ENCODE measurements at regions not wholly inside any gene's neighbourhood (a gene's known extent, or its start where the extent isn't known, plus 50 kb on each side); places are given as distances from the start of the nearest gene placed in this dataset.
"Not testable (repeated sequence)": the region's sequence is repeated elsewhere in the genome, so short reads cannot be mapped to it uniquely, and the experiment has no call there.

DNA sequence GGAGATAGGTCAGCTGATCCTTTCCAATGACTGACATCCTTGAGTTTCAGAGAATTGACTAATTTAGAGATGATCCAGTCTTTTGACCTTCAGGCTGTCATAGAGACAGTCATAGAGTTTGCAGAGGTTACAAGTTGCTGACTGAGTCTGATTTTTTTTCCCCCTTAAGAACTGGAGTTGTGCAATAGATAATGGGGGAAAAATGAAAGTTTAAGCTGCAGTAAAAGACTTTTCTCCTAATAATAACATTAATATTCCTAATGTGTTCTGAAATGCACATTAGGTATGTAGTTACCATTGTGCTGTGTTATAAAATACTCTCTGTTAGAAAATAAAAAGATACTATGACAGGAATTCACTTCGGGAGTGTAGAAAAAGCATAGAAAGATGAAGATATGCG lies 876.9 kb upstream of the RAG2 start:
- Histone ChIP-seq H3K4me3 (peak overlapping the region; percentile 4; the same call in 1 of the 2 replicates), H3K27me3 (no peaks in the 10 kb centered on the region), H3K36me3 (no peaks in the 10 kb centered on the region), H3K9me3 (no peaks in the 10 kb centered on the region)
- DNase-seq, result no peak

DNA sequence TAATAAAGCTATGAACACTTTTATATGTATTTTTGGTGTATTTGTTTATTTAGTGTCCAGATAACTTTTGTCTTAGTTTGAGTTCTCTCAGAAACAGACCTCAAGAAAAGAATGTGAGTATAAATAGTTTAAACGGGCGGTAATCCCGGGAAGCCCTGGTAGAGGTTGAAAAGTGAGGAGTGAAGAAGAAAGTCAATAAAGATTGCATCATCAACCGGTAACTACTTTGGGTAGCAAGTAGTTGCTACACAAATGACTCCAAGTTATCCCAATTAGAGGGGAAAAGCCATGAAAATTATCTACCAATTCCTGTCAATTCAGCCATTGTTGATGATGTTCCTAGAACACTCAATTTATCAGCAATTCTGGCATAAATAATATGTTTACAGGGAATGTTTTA lies 870.3 kb upstream of the RAG2 start:
- Histone ChIP-seq H3K4me3 (no peak overlapping the region), H3K9me3 (peaks cover 3% of the 10 kb centered on the region; the same call in 1 of the 2 replicates), H3K27me3 (no peaks in the 10 kb centered on the region), H3K36me3 (no peaks in the 10 kb centered on the region)
- no peak for DNase-seq

DNA sequence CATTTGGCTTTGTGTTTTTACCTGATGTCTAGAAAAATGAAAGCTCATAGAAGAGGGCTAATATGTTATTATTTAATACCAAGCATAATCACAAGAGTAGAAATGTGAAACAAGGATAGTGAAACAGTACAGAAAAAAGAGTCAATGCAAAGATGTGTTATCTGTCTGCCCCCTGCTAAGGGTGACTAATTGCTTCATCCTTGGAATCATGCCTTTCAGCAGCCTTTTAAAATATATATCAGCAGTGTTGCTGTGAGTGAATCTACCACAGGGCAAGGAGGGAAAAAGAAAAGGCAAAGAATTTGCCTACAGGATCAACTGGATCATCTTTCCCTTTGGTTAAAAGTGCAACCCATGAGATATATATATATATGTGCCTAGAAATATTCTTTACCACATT lies 867.2 kb upstream of the RAG2 start:
- no peak for DNase-seq

DNA sequence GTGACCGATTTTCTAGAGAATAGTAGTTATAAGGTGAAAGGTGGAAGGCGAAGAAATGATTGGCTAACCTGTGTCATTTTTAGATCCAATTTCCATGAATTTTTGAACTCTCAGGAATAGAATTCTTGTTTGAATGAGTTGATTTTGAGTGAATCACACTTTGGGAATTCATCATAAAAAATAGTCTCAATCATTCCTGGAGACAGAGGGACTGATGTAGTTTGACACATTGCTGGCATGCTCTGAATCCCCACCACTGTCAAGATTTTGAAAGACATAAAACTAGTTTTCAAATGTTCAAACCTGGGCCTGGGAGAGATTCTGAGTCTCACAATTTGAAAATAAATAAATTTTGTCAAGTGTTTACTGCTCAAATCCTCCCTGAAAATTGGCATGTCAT lies 861.4 kb upstream of the RAG2 start:
- no peak overlapping the region for H3K4me3 ChIP-seq
- H3K36me3 ChIP-seq, result no peaks in the 10 kb centered on the region
- DNase-seq, result no peak
- no peaks in the 10 kb centered on the region; the same call in 1 of the 2 replicates for H3K9me3 ChIP-seq
- H3K27me3 ChIP-seq, result no peaks in the 10 kb centered on the region

More for the DNA sequence above, 867.2 kb upstream of the RAG2 start:
- Histone ChIP-seq H3K36me3 (no peaks in the 10 kb centered on the region), H3K9me3 (peaks cover 3% of the 10 kb centered on the region; the same call in 1 of the 2 replicates), H3K27me3 (no peaks in the 10 kb centered on the region), H3K4me3 (no peak overlapping the region)

DNA sequence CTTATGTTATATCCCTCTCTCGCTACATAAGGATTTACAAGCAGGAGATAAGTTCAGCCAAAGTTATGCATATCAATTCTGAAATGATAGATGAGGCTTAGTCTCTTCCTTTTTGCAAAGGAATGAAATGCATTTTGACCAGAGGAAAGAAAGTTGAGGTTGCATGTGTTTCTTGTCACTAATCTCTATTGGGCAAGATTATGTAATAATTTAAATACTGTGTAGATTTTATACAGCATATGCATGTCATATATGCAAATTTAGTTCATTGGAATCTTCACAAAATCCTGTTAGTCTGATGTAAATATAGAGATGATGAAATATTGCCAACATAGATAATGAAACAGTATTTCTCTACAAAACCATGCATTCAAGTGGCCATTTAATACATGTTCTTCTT lies 858.7 kb upstream of the RAG2 start:
- Histone ChIP-seq H3K27me3 (no peaks in the 10 kb centered on the region), H3K9me3 (no peaks in the 10 kb centered on the region; the same call in 1 of the 2 replicates), H3K36me3 (no peaks in the 10 kb centered on the region), H3K4me3 (no peak overlapping the region)
- DNase-seq, result no peak

DNA sequence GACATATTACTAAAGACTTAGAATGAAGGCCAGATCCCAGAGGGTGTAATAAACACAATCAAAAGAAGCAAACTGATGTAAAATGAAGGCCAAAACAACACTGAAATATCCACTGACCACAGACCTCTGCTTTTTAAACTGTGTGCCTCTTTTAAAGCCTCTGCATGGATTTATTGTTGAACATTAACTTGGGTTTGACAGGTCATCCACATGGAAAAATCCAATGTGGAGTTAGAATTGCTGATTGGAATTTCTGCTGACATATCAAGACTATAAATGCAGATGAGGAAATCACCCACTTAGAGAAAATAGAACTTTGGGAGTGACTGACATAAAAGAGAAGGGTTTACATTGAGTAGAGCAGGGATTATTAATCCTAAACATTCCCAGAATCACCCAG lies 853.9 kb upstream of the RAG2 start:
- no peak overlapping the region for H3K4me3 ChIP-seq
- no peaks in the 10 kb centered on the region; the same call in 1 of the 2 replicates for H3K9me3 ChIP-seq
- no peak for DNase-seq
- H3K36me3 ChIP-seq, result no peaks in the 10 kb centered on the region
- H3K27me3 ChIP-seq, result no peaks in the 10 kb centered on the region

DNA sequence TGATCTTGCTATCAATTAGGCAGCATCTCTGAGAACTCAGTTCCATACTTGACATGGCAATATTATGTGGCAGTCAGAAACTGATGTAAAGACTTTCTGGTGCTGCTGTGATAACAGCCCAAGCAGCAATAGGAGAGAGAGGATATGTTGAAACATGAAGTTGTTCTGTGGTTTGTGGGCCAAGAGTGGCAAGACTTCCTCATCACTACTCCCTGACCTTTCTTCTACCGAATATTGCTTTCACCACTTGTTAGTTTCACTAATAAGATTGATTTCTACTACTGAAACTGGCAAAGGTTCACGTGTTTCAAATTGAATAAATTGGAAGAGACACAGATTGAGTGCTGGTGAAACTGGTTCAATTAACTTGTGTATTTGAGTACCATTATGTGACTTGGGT lies 852.6 kb upstream of the RAG2 start:
- no peaks in the 10 kb centered on the region; the same call in 1 of the 2 replicates for H3K9me3 ChIP-seq
- H3K27me3 ChIP-seq, result no peaks in the 10 kb centered on the region
- DNase-seq, result no peak
- no peaks in the 10 kb centered on the region for H3K36me3 ChIP-seq
- H3K4me3 ChIP-seq, result no peak overlapping the region

DNA sequence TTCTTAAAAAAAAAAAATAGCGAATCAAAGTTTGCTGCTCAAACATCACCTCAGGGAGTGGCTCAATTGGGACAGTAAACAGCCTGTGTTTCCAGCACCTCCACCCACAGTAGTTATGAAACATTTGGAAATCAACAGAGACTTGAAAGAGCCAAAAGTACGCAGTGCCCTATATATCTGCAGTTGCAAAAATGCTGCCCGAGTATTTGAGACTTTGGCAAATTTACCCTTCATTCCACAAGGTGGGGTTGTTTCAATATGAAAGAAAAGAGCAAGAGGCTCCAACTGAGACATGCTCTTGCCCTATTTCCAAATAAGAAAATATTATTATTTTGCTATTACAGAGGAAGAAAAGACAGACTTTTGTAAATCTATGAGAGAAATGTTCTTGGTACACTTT lies 851.1 kb upstream of the RAG2 start:
- DNase-seq, result no peak
- H3K27me3 ChIP-seq, result no peaks in the 10 kb centered on the region
- H3K36me3 ChIP-seq, result no peaks in the 10 kb centered on the region
- H3K9me3 ChIP-seq, result peaks cover 2% of the 10 kb centered on the region; the same call in 1 of the 2 replicates
- no peak overlapping the region for H3K4me3 ChIP-seq

DNA sequence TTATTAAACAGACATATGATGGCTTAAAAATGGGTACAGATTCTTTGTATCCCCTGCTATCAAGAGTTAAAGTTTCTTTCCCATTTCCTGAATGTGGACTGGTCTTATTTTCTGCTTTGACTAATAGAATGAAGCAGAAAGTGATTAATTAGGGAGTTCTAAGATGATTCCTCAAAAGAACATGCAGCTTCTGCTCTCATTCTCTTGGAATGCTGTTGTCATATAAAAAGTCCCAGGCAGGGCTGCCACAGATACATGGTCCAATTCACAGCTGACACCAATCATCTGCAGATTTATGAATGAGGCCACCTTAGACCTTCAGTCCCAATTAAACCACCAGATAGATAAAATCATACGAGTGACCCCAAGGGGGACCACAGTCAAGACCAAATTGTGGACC lies 844.5 kb upstream of the RAG2 start:
- Histone ChIP-seq H3K27me3 (no peaks in the 10 kb centered on the region), H3K4me3 (no peak overlapping the region), H3K9me3 (peaks cover 3% of the 10 kb centered on the region; the same call in 1 of the 2 replicates), H3K36me3 (no peaks in the 10 kb centered on the region)
- DNase-seq, result no peak

DNA sequence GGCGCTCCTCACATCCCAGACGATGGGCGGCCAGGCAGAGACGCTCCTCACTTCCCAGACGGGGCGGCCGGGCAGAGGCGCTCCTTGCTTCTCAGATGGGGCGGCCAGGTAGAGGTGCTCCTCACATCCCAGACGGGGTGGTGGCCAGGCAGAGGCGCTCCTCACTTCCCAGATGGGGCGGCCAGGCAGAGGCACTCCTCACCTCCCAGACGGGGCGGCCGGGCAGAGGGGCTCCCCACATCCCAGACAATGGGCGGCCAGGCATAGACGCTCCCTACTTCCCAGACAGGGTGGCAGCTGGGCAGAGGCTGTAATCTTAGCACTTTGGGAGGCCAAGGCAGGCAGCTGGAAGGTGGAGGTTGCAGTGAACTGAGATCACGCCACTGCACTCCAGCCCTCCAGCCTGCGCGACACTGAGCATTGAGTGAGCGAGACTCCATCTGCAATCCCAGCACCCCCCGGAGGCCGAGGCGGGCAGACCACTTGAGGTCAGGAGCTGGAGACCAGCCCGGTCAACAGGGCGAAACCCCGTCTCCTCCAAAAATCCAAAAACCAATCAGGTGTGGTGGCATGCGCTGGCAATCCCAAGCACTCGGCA lies 833.7 kb upstream of the RAG2 start:
- DNase-seq, H3K36me3 ChIP-seq, H3K9me3 ChIP-seq, H3K4me3 ChIP-seq, H3K27me3 ChIP-seq: not testable (repeated sequence)

DNA sequence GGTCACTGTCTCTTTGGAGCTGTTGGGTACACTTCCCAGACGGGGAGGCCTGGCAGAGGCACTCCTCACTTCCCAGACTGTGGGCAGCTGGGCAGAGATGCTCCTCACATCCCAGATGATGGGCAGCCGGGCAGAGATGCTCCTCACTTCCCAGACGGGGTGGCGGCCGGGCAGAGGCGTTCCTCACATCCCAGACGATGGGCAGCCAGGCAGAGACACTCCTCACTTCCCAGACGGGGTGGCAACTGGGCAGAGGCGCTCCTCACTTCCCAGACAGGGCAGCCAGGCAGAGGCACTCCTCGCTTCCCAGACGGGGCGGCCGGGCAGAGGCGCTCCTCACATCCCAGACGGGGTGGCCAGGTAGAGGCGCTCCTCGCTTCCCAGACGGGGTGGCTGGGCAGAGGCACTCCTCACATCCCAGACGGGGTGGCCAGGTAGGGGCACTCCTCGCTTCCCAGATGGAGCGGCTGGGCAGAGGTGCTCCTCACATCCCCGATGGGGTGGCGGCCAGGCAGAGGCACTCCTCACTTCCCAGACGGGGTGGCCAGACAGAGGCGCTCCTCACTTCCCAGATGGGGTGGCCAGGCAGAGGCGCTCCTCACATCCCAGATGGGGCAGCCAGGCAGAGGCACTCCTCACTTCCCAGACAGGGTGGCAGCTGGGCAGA lies 833.1 kb upstream of the RAG2 start:
- H3K36me3 ChIP-seq, H3K4me3 ChIP-seq, H3K9me3 ChIP-seq, H3K27me3 ChIP-seq, DNase-seq: not testable (repeated sequence)

DNA sequence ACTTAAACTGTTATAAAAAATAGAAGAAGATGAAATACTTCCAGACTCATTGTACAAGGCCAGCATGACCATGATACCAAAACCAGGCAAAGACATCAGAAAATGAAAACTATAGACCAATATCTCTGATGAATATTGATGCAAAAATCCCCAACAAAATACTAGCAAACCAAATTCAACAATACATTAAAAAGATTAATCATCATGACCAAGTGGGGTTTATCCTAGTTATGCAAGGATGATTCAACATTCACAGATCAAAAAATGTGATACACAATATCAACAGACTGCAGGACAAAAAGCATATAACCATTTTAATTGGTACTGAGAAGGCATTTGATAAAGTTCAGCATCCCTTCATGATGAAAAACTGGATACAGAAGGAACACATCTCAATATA lies 824.5 kb upstream of the RAG2 start:
- H3K27me3 ChIP-seq, result no peaks in the 10 kb centered on the region

DNA sequence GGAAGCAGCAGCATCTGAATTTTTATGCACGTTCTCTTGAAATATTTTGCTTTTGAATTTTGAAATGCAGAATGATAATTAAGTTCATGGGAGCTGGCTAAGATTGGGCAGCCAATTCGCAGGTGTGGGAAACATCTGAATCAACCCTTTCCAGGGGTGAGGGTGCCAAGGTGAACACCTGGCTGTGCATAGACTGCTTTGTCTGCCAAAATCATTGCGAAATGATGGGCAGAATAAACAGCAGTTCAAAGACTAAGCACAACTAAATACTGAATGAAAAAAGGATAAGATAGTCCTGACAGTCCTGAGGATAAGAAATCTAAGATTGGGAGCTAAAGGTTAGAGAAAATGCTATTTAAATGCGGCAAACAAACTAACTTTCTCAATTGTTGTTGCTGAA lies 813.3 kb upstream of the RAG2 start:
- no peak overlapping the region for H3K4me3 ChIP-seq
- no peaks in the 10 kb centered on the region; the same call in 1 of the 2 replicates for H3K9me3 ChIP-seq
- DNase-seq, result no peak
- no peaks in the 10 kb centered on the region for H3K27me3 ChIP-seq
- no peaks in the 10 kb centered on the region for H3K36me3 ChIP-seq

More for the DNA sequence above, 824.5 kb upstream of the RAG2 start:
- no peaks in the 10 kb centered on the region for H3K36me3 ChIP-seq
- peaks cover 7% of the 10 kb centered on the region for H3K9me3 ChIP-seq
- H3K4me3 ChIP-seq, result no peak overlapping the region
- DNase-seq, result no peak

DNA sequence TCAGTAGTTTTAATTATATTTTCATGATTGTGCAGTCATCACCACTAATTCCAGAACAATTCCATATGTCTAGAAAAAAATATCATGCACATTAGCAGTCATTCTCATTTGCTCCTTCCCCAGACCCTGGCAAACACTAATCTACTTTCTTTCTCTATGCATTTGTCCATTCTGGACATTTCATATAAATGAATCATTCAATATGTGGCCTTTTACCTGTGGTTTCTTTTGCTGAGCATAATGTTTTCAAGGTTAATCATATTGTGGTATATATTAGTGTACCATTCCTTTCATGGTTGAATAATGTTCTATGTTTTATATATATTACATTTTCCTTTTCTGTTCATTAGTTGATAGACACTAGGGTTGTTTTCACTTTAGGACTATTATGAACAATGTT lies 811.1 kb upstream of the RAG2 start:
- DNase-seq, result no peak
- no peaks in the 10 kb centered on the region for H3K27me3 ChIP-seq
- H3K4me3 ChIP-seq, result no peak overlapping the region
- H3K9me3 ChIP-seq, result no peaks in the 10 kb centered on the region; the same call in 1 of the 2 replicates
- no peaks in the 10 kb centered on the region for H3K36me3 ChIP-seq

DNA sequence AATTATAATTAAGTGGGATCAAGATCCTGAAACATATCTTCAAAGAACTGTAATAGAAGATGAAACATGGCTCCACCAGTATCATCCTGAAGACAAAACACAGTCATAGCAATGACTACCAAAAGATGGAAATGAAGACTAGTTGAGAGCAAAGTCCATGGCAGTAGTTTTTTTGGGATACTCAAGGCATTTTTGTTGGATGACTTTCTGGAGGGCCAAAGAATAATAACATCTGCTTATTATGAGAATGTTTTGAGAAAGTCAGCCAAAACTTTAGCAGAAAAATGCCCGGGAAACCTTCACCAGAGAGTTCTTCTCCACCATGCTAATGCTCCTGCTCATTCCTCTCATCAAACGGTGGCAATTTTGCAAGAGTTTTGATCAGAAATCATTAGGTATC lies 809.4 kb upstream of the RAG2 start:
- no peak for DNase-seq
- Histone ChIP-seq H3K4me3 (no peak overlapping the region), H3K36me3 (no peaks in the 10 kb centered on the region), H3K27me3 (no peaks in the 10 kb centered on the region), H3K9me3 (no peaks in the 10 kb centered on the region; the same call in 1 of the 2 replicates)

DNA sequence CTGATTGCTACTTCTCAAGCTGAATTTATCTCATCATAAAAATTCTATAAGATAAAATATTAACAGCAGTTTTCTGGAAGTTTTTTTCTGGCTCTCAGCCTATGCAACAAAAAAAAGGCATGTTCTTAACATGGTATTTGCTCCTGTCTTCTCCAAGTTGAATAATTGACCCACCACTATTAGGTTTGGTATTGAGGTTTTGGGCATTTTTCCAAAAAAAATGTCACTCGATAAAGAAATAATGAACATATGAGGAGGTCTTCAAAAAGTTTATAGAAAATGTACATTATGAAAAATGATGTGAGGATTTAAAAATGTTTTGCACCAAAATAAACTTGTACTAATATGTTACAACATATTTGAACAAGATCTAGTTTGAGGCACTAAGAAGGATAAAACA lies 808.6 kb upstream of the RAG2 start:
- Histone ChIP-seq H3K9me3 (no peaks in the 10 kb centered on the region; the same call in 1 of the 2 replicates), H3K27me3 (no peaks in the 10 kb centered on the region), H3K36me3 (no peaks in the 10 kb centered on the region), H3K4me3 (no peak overlapping the region)
- no peak for DNase-seq

DNA sequence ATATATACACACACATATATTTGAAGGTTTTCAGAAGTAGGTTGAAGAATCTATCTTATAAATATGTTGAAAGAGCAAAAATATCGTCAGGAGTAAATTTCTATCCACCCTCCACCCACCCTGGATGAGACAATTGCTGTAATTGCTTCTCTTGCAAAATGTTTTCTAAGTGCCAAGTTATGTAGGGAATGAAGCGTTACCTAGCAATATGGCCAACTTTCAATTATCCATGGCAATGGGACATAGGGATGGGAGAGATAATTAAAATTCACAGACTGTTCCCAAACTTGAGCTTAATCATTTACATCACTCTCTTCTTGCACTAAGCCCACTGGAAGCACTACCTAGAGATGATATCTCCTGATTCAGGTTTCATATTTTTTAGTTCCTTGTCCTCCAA lies 806.2 kb upstream of the RAG2 start:
- no peaks in the 10 kb centered on the region for H3K27me3 ChIP-seq
- DNase-seq, result no peak
- H3K36me3 ChIP-seq, result no peaks in the 10 kb centered on the region
- H3K9me3 ChIP-seq, result peaks cover 2% of the 10 kb centered on the region; the same call in 1 of the 2 replicates
- H3K4me3 ChIP-seq, result no peak overlapping the region

DNA sequence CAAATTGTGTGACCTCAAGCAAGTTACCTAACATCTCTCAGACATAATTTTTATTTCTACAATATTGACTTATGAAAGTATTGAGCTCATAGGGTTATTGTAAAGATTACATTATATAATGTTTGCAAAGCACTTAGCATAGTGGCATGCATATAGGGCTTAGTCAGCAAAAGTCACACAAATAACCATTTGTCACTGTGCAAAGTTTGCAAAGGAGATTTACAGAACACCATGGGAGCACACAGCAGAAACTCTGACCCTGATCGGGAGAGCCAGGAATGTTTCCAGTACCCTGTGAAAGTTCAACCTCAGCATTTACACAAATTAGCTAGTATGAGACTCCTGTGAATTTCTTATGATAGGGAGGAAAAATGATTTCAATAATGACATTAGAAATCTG lies 804.6 kb upstream of the RAG2 start:
- no peaks in the 10 kb centered on the region for H3K36me3 ChIP-seq
- peaks cover 2% of the 10 kb centered on the region; the same call in 1 of the 2 replicates for H3K9me3 ChIP-seq
- DNase-seq, result no peak
- no peak overlapping the region for H3K4me3 ChIP-seq
- H3K27me3 ChIP-seq, result no peaks in the 10 kb centered on the region
